IMR-90 (cell line): ENCODE measurements at regions not wholly inside any gene's neighbourhood (a gene's known extent, or its start where the extent isn't known, plus 50 kb on each side); places are given as distances from the start of the nearest gene placed in this dataset.

ENCODE experiments used
- ATAC-seq: fragments of 200-7000 bp; cut with Tn5 transposase; 2 replicates; pipeline ENCODE4 v1.9.1; 2020; ENCODE audit warnings: low read depth, mild to moderate bottlenecking, moderate library complexity
- BruUV-seq: library from RNA; stranded (reverse); fragments of 400-500 nt; replicated peaks from 2 replicates; lab custom pipeline; 2021; lab: Mats Ljungman, UMichigan
- CTCF ChIA-PET: fragments of 300-600 bp; formaldehyde crosslinking; extraction: SDS; loops from one replicate; lab custom pipeline; 2021; ENCODE audit warnings: antibody characterized with exemption; lab: Yijun Ruan, JAX
- POLR2A ChIA-PET: fragments of 300-600 bp; sonication (Branson Sonifier 250); formaldehyde crosslinking; loops from one replicate; lab custom pipeline; 2022; ENCODE audit warnings: antibody characterized with exemption; ENCODE audit not compliant: unreplicated experiment; lab: Charles Lee
- DNase-seq: peaks from one replicate; pipeline ENCODE4 v3.0.0; 2013
- H2AFZ ChIP-seq: replicated peaks from 2 replicates; pipeline ENCODE3; 2013; ENCODE audit warnings: low read length, mild to moderate bottlenecking; ENCODE audit not compliant: poor library complexity
- H2AK5ac ChIP-seq: 2 replicates; pipeline ENCODE4 v1.6.1; 2013; ENCODE audit warnings: low read depth, low read length, inconsistent platforms
- H2AK9ac ChIP-seq: replicated peaks from 2 replicates; pipeline ENCODE3; 2013; ENCODE audit warnings: mild to moderate bottlenecking, low read depth, low read length, moderate library complexity; ENCODE audit not compliant: poor library complexity
- H2BK120ac ChIP-seq: 2 replicates; pipeline ENCODE4 v1.6.1; 2013; ENCODE audit warnings: low read depth, low read length, inconsistent platforms
- H2BK15ac ChIP-seq: 3 replicates; pipeline ENCODE4 v1.6.1; 2013; ENCODE audit warnings: low read depth, low read length, inconsistent platforms
- H2BK20ac ChIP-seq: 2 replicates; pipeline ENCODE4 v1.6.1; 2013; ENCODE audit warnings: low read depth, mild to moderate bottlenecking, inconsistent platforms, low read length, moderate library complexity
- H2BK5ac ChIP-seq: 2 replicates; pipeline ENCODE4 v1.6.1; 2013; ENCODE audit warnings: mild to moderate bottlenecking, low read depth, low read length, inconsistent platforms; ENCODE audit not compliant: poor library complexity, severe bottlenecking
- H3K14ac ChIP-seq: replicated peaks from 2 replicates; pipeline ENCODE4 v1.6.1; 2013; ENCODE audit warnings: low read depth, low read length, inconsistent platforms
- H3K18ac ChIP-seq: 2 replicates; pipeline ENCODE4 v1.6.1; 2013; ENCODE audit warnings: low read depth, low read length, control low read depth
- H3K23ac ChIP-seq: 2 replicates; pipeline ENCODE4 v1.6.1; 2013; ENCODE audit warnings: low read depth, low read length, inconsistent platforms
- H3K27ac ChIP-seq: 2 replicates; pipeline ENCODE4 v1.5.1; 2013; ENCODE audit warnings: mild to moderate bottlenecking, control low read depth, low read length; ENCODE audit not compliant: insufficient read depth
- H3K27me3 ChIP-seq: 2 replicates; pipeline ENCODE4 v1.6.1; 2013; ENCODE audit warnings: low read length; ENCODE audit not compliant: control insufficient read depth, insufficient read depth
- H3K36me3 ChIP-seq: 2 replicates; pipeline ENCODE4 v1.6.1; 2013; ENCODE audit warnings: low read length, mixed read lengths; ENCODE audit not compliant: control insufficient read depth, insufficient read depth
- H3K4ac ChIP-seq: 2 replicates; pipeline ENCODE4 v1.6.1; 2013; ENCODE audit warnings: low read depth, low read length, inconsistent platforms
- H3K4me1 ChIP-seq: 2 replicates; pipeline ENCODE4 v1.6.1; 2013; ENCODE audit warnings: low read length, mixed read lengths; ENCODE audit not compliant: control insufficient read depth, insufficient read depth
- H3K4me2 ChIP-seq: 2 replicates; pipeline ENCODE4 v1.6.1; 2013; ENCODE audit warnings: low read depth, mild to moderate bottlenecking, control low read depth, low read length, moderate library complexity
- H3K4me3 ChIP-seq: 2 replicates; pipeline ENCODE4 v1.5.1; 2013; ENCODE audit warnings: low read depth, mild to moderate bottlenecking, control low read depth, low read length, moderate library complexity; ENCODE audit not compliant: insufficient read depth
- H3K56ac ChIP-seq: 2 replicates; pipeline ENCODE4 v1.6.1; 2013; ENCODE audit warnings: low read length, inconsistent platforms; ENCODE audit not compliant: insufficient read depth; ENCODE audit errors: extremely low read depth
- H3K79me1 ChIP-seq, 2 experiments: 2 replicates each; pipeline ENCODE4 v1.6.1; 2013; ENCODE audit warnings: low read length in 2 of 2, inconsistent platforms in 1 of 2, low read depth in 1 of 2
- H3K9ac ChIP-seq: 2 replicates; pipeline ENCODE4 v1.6.1; 2013; ENCODE audit warnings: low read depth, low read length, control low read depth
- H3K9me1 ChIP-seq: 2 replicates; pipeline ENCODE4 v1.6.1; 2013; ENCODE audit warnings: low read length, inconsistent platforms; ENCODE audit not compliant: insufficient read depth
- H3K9me3 ChIP-seq: 2 replicates; pipeline ENCODE4 v1.6.1; 2013; ENCODE audit warnings: low read length; ENCODE audit not compliant: control insufficient read depth, insufficient read depth
- H4K20me1 ChIP-seq: 2 replicates; pipeline ENCODE4 v1.6.1; 2013; ENCODE audit warnings: low read length, inconsistent platforms; ENCODE audit not compliant: insufficient read depth
- H4K5ac ChIP-seq: 2 replicates; pipeline ENCODE4 v1.6.1; 2013; ENCODE audit warnings: mild to moderate bottlenecking, low read depth, low read length, control low read depth
- H4K8ac ChIP-seq, 2 experiments: 2 replicates each; pipeline ENCODE4 v1.6.1; 2013; ENCODE audit warnings: low read depth in 2 of 2, low read length in 2 of 2, control low read depth in 1 of 2, inconsistent platforms in 1 of 2
- H4K91ac ChIP-seq: 2 replicates; pipeline ENCODE4 v1.6.1; 2013; ENCODE audit warnings: low read depth, low read length, inconsistent platforms; ENCODE audit not compliant: insufficient read depth
- FOS ChIP-seq: fragments of 150-350 bp; IDR thresholded peaks from 2 replicates; pipeline ENCODE4 v1.6.1; 2016; ENCODE audit warnings: low read depth, low read length
- RCOR1 ChIP-seq: IDR thresholded peaks from 2 replicates; pipeline ENCODE4 v1.6.1; 2012; ENCODE audit warnings: mild to moderate bottlenecking, low read length, improper control_type of control experiment; ENCODE audit not compliant: insufficient replicate concordance
- WGBS, 2 experiments: methylation state at CpG; one replicate each; pipeline versions ENCODE4 v1.1.5 to v1.1.7; 2013; ENCODE audit warnings: missing lambda C conversion rate in 2 of 2; ENCODE audit not compliant: insufficient read length in 1 of 2; ENCODE audit errors: extremely low coverage in 2 of 2; 5-methylcytosine and 5-hydroxymethylcytosine counted together
- dilution Hi-C: fragments of 300-500 bp; cut with HindIII; formaldehyde crosslinking; loops from one replicate; pipeline ENCODE4 v1.14.3; 2018; ENCODE audit warnings: low sequenced_read_pairs; ENCODE audit not compliant: unreplicated experiment
- in situ Hi-C: fragments of 300-500 bp; cut with MboI; formaldehyde crosslinking; loops from 3 replicates; pipeline ENCODE4 v1.14.3; 2019; ENCODE audit warnings: low sequenced_read_pairs, inconsistent platforms, mixed read lengths
- intact Hi-C: fragments of 100-400 bp; cut with micrococcal nuclease; formaldehyde crosslinking; loops from 2 replicates; pipeline ENCODE4 v1.10.0; 2022
- TF ChIP-seq, protein P1 (sequence below): fragments of 150-350 bp; IDR thresholded peaks from 2 replicates; pipeline ENCODE4 v1.6.1; 2016; ENCODE audit warnings: low read depth, mild to moderate bottlenecking, low read length, moderate library complexity, borderline replicate concordance

DNA sequence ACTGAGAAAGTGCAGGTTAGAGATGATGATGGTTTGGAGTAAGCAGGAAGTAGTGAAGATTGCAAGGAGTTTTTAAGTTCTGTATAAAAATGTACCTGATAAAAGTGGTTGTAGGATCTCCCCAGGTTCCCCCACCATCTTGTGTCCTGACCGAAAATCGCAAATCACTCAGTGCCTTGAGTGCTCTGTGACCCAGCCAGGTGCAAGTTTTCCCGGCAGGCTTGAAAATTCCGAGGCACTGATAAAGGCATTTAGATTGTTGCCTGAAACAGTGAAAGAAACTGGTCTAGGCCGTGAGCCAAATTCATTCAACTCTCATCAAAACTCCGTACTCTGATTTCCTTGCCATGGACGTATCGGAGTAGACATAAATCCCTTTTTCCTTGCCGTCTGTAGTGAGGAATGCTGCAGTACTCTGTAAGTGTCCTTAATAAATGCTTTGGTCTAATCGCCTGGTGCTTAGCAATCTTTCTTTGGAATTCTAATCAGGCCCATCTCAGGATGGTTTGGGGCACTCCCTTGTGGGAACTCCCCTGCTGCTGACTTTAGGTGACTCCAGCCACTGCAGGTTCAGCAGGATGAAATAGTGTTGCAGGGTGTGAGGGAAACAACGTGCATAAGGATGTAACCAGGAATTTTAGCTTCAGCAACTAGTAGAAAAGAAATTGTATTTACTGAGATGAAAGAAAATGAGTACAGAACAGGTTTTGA, 1199.8 kb upstream of the MAP3K7 start:
- ChIA-PET POLR2A (no interaction called here), CTCF (no interaction called here)
- H3K56ac ChIP-seq, result no peak overlapping the region
- no peaks in the 10 kb centered on the region for H3K4me1 ChIP-seq
- H2BK120ac ChIP-seq, result no peak overlapping the region
- no peak overlapping the region for H3K14ac ChIP-seq
- H2AK9ac ChIP-seq, result no peak overlapping the region
- H3K9me3 ChIP-seq, result no peaks in the 10 kb centered on the region
- BruUV-seq, result no TSS peak
- no peak overlapping the region for H4K8ac ChIP-seq
- DNase-seq (no peak), ATAC-seq (no peak)
- no peaks in the 10 kb centered on the region for H4K20me1 ChIP-seq
- no peak overlapping the region for H4K91ac ChIP-seq
- no peak overlapping the region for H2BK20ac ChIP-seq
- intact Hi-C loops, result no loop called here
- H4K5ac ChIP-seq, result no peak overlapping the region
- H3K27ac ChIP-seq, result no peak overlapping the region
- no peak overlapping the region for H3K23ac ChIP-seq
- dilution Hi-C loops, result no loop called here
- no peaks in the 10 kb centered on the region for H3K27me3 ChIP-seq
- no peaks in the 10 kb centered on the region for H3K36me3 ChIP-seq
- H2AFZ ChIP-seq, result no peak overlapping the region
- 20% methylated on average over 1 of the region's 11 CpGs; no CpG with 5 or more reads in 1 of the 2 experiments for WGBS, 2 experiments
- H3K4ac ChIP-seq, result no peak overlapping the region
- H3K4me2 ChIP-seq, result no peak overlapping the region
- no peak overlapping the region for H3K9ac ChIP-seq
- H3K79me1 ChIP-seq, result no peaks in the 10 kb centered on the region
- no peak for TF ChIP-seq FOS
- TF ChIP-seq, protein P1, sequence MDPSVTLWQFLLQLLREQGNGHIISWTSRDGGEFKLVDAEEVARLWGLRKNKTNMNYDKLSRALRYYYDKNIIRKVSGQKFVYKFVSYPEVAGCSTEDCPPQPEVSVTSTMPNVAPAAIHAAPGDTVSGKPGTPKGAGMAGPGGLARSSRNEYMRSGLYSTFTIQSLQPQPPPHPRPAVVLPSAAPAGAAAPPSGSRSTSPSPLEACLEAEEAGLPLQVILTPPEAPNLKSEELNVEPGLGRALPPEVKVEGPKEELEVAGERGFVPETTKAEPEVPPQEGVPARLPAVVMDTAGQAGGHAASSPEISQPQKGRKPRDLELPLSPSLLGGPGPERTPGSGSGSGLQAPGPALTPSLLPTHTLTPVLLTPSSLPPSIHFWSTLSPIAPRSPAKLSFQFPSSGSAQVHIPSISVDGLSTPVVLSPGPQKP, result no peak
- no peak for TF ChIP-seq RCOR1
- no peak overlapping the region for H2AK5ac ChIP-seq
- H3K9me1 ChIP-seq, result no peaks in the 10 kb centered on the region
- H2BK15ac ChIP-seq, result no peak overlapping the region
- in situ Hi-C loops, result no loop called here
- no peak overlapping the region for H3K4me3 ChIP-seq
- H3K18ac ChIP-seq, result no peak overlapping the region
- H2BK5ac ChIP-seq, result no peak overlapping the region
